COLO668 (cell line): ENCODE measurements at regions not wholly inside any gene's neighbourhood (a gene's known extent, or its start where the extent isn't known, plus 50 kb on each side); places are given as distances from the start of the nearest gene placed in this dataset.
A peak's percentile ranks its signal among the peaks of the same experiment; 100 is the strongest.
"Not testable (repeated sequence)": the region's sequence is repeated elsewhere in the genome, so short reads cannot be mapped to it uniquely, and the experiment has no call there.

Experiments
- DNase-seq: peaks from one replicate; lab custom pipeline; 2025; ENCODE audit not compliant: unreplicated experiment; lab: John Stamatoyannopoulos, UW

DNA sequence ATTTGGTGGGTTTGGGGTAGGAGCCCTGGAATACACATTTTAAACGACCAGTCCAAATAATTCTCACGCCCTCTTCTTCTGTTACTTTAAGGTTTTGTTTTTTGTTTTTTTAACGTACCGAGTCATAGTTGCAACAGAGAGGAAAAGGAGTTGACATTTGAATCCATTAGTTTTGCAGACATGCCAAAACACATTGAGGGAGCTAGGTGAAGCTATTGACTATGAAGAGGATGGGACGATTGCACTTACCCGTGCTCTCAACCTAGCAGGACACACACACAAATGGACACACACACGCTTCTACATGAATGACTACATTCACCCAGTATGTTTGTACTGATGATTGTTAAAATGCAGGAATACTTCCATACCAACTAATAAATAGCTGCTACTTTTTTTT lies 54.3 kb upstream of the CIT start:
- DNase-seq, result no peak

DNA sequence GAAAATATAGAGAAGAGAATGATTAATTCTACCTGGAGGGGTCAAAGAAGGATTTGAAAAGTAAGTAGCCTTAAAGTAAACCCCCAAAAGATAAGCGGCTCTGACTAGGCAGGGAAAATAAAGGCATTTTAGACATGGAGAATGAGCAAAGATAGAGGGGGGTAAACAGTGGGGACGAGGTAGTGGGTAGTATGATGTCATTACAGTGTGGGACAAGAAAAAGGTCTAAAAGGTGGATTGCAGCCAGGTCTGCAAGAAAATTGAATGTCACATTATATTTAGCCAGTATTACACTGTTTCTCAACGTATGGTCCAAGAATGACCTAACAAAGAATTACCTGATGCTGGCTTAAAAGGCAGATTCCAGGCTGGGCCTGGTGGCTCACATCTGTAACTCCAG lies 55.8 kb upstream of the CIT start:
- no peak for DNase-seq

DNA sequence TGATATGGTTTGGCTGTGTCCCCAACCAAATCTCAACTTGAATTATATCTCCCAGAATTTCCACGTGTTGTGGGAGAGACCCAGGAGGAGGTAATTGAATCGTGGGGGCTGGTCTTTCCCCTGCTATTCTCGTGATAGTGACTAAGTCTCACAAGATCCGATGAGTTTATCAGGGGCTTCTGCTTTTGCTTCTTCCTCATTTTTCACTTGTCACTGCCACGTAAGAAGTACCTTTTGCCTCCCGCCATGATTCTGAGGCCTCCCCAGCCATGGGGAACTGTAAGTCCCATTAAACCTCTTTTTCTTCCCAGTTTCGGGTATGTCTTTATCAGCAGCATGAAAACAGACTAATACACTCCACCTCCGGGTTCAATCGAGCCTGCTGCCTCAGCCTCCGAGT lies 54.3 kb upstream of the BICDL1 start:
- DNase-seq, result not testable (repeated sequence)

GRCh38 chr12:119936705-119937311 lies 52.2 kb upstream of the BICDL1 start:
- DNase-seq, result no peak

DNA sequence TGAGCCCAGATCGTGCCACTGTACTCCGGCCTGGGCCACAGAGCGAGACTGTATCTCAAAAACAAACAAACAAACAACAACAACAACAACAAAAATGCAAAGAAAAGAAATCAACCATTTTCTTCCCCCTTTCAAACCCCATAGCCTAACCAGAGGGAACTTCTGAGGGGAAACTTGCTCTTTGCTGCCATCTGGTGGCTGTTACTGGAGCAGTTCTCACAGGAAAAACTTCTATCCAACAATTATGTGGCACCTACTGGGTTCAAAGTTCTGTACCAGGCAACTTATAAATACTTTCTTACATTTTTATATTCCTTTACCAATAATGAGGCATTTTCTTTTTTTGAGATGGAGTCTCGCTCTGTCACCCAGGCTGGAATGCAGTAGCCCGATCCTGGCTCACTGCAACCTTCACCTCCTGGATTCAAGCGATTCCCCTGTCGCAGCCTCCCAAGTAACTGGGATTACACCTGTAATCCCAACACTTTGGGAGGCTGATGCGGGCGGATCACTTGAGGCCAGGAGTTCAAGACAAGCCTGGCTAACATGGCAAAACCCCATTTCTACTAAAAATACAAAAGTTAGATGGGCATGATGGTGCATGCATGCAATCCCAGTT lies 50.9 kb upstream of the BICDL1 start:
- DNase-seq, result peak; percentile 67
